NCI-H2227 (cell line): ENCODE measurements at regions not wholly inside any gene's neighbourhood (a gene's known extent, or its start where the extent isn't known, plus 50 kb on each side); places are given as distances from the start of the nearest gene placed in this dataset.

Experiments
- DNase-seq: peaks from one replicate; lab custom pipeline; 2025; ENCODE audit not compliant: unreplicated experiment; lab: John Stamatoyannopoulos, UW

DNA sequence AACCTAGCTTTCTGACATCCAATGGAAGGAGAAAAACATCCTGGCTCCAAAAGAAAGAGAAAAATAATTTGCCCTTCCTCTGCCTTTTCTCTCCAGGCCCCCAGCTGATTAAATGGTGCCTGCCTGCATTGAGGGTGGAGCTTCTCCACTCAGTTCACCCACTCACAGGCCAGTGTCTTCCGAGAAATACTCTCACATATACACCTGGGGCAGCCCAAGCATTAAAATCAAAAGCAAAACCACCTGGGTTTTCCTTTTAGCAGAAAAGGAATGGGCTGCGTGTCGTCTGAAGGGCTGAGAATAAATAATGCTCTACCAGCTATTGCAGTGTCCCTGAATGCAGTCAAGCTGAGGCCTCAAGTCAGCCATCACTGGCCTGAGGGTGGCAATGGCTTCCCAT, 1143.8 kb upstream of the TENM4 start:
- DNase-seq: no peak

DNA sequence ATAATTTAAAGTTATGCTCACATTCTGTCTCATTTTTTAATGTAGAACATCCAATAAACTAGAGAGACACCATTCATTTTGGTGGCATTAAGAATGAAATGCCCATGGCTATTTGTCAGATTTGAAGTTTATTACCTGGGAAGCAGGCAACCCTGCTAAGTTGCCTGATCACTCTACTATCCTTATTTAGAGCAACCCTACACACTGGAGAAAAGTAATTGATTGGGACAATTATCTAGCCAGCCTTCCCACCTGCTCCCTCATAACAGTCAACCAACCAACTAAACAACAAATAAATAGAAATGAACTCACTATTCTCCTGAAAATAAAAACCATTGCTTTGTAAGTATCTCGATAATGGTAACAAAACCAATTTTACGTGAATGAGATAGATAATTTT, 1129.0 kb upstream of the TENM4 start:
- no peak for DNase-seq

DNA sequence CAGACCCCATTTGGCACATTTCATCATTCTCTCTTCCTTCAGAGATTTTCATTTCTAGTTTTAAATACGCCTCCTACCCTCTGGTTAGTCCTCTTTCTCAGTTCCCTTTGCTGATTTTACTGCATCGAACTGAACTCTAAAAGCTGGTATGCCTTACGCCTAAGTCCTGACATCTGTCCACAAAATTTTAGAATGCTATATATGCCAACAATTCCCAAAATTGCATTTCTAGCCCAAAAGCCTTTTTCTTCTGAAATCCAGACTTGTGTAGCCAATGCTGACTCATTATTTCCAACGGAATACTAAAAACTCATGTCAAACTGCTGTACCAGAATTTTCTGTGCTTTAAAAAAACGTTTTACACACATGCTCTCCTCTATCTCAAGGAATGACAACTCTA, 1124.4 kb upstream of the TENM4 start:
- no peak for DNase-seq

DNA sequence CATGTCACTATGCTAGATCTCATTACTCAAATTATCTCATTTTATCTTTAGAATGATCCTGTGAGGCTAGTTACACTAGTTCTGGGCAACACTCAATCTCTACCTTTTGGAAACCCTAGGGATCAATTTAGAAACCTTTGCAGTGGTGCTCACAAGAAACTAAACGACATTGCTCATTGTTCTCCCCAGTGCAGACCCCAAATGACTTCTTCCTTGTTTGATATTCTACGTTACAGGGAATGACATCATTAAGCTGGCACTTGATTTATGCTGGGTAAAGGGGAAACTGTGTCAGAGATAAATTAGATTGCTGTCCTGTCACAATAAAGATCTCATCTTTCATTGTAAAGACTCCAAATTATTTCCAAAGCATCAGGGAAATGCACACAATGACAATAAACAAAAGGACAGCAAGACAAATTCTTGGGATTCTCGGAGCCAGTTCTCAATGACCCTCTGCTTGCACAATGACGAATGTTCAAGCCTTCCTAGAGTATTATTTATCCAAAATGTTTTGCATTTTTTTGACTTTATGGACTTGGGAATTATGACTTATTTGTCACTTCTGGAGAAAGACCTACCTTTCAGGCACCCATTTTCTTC, 1121.8 kb upstream of the TENM4 start:
- DNase-seq: no peak

DNA sequence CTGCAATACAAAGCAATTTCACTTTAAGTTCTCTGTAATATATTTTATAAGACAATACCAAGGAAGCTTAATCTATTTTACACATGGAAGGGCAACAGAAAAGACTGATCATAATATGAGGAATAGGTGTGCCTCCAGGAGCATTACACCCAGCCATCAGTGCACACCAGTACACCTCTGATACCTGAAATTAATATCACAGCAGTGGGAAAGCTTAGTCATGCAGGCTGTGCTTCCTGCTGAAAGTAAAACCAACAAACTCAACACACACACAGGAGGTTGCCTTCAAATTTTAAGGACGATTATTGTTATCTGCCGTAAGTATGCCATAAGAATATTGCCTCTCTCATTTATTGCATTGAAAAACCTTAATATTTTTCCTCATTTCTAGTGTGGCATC, 1119.1 kb upstream of the TENM4 start:
- no peak for DNase-seq

DNA sequence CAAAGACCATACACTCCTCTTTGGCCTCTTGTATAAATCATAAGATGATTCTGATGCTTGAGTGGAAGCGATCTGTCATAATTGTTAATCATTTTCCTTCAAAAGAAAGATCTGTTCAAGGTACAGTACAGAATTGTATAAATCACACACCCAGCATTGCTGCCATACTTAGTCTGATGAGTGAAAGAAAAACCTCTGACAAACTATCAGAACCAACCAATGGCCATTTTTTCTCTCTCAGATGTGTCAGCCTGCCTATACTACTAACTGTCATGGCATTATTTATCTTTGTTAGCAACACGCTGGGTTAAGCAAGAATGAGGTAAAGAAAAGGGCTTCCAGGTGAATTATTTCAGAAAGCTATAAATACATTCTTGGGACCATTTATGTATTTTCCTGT, 1112.7 kb upstream of the TENM4 start:
- DNase-seq: no peak

DNA sequence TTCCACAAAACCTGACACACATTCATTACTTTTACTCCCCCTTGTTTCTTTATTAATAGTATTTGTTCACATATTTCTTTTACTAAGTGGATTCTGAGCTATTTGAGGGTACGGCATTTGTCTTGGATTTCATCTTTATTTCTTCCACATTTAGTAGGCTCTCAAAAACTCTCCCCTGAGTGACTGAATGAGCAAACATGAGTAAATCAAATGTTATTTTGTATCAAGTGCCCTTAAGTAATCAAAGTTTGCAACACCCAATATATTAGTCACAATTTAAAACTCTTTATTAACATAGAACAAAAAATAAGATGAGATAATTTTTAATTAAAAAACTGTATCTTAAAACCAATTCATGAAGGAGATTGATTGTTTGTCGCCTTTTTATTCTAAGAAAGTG, 1101.9 kb upstream of the TENM4 start:
- no peak for DNase-seq

DNA sequence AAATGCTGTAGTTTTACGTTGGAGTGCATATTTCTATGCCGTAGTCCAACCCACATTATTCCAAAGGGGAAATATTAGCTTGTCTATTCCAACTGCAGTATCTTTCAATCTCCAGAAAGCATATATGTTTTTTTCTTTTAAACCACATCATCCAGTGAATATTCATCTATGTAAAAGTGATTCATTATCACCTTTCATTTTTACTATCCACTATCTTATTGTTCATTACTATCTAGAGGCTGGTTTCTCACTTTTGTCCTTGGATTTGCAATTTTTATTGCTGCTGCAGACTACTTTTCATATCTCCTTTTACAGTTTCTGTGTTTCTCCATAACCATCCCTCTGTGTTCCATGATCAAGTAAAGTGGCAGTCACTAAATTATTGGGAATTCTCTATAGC, 1097.2 kb upstream of the TENM4 start:
- no peak for DNase-seq

DNA sequence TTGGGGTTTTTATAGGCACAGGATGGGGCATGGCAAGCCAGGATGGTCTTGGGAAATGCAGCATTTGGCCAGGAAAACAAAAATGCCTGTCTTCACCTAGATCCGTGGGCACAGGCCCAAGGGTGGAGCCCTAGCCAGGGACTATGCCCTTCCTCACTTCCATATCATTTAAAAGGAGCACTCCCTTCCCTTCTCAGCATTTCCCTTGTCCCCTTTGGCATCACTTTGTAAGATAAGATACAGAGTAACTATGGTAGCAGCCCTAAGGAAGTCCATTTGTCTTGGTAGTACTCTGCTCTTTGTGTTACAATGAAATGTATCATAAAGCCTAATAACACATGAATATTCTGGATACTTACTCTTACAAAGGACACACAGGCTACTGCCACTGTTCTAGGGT, 1092.6 kb upstream of the TENM4 start:
- DNase-seq: no peak

DNA sequence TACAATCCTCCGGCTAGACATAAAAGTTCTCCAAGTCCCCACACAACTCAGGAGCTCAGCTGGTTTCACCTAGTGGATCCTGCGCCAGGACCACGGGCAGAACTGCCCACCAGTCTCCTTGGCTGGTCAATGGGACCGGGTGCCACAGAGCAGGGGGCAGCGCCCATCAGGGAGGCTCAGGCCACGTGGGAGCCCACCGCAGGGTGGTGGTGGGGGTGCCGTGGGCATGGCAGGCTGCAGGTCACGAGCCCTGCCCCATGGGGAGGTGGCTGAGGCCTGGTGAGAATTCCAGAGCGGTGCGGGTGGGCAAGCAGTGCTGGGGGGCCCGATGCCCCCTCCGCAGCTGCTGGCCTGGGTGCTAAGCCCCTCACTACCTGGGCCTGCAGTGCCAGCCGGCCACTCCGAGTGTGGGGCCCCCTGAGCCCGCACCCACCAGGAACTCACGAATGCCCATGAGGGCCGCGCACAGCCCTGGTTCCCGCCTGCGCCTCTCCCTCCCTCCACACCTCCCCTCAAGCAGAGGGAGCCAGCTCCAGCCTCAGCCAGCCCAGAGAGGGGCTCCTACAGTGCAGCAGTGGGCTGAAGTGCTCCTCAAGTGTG, 1091.9 kb upstream of the TENM4 start:
- DNase-seq: no peak

DNA sequence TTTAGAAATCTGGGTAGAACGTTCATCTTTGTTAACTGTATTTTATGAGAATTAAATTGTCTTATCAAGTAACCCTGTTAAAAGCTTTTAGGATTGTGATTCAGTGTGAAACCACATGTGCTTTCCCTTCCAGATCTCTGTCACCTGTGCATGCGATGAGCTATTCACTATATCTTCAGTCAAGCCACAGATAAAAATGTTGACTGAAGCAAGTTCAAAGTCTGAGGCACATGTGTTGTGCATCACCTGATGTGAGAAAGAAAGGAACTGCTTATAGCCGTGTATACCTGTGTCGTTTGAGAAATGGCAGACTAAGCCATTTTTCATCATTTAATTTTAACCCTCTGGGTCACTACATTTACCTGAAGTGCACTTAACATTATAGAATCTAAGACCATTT, 1088.9 kb upstream of the TENM4 start:
- DNase-seq: no peak

DNA sequence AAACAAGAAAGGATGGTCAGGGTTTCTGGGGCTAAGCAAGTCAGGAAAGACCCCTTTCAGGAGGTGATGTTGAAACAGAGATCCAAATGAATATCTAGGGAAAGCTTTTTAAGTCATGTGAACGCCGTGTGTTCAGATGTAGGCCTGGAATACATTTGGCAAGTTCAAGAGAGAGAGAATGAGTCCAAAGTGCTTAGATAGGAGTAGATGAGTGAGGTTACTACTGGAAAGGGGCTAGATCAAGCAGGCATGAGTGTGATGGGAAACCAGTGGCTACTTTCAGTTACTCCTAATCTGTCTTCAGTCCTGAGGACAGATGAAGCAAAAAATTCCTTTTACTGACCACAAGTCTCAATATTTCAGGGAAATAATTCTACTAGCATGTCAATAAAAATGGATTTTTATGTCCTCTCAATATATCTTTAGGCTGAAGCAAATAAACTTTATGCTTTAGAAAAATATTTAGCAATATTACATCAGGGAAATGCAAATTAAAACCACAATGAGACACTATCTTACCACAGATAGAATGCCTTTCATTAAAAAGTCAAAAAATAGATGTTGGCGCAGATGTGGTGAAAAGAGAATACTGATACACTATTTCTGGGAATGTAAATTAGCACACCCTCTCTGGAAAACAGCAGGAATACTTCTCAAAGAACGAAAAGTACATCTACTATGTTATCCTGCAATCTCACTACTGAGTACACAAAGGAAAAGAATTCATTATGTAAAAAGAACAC, 1085.0 kb upstream of the TENM4 start:
- DNase-seq: no peak

DNA sequence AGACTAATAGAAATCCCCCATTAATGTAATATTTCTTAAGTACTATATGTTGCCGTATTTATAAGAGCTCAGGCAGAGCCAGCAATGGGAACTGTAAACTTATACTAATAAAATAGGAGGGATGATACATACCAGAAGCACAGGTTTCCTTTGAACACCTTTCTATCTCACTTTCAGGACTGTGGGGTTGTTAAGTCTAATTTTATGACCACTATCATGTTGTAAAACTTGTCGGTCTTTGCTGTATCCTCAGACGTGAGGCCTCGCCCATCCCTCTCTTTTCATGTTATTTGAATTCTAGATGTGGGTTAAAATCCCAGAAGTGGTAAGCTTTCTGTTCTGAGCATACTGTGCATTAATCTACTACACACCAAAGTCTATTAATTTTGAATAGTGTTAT, 1083.5 kb upstream of the TENM4 start:
- no peak for DNase-seq

DNA sequence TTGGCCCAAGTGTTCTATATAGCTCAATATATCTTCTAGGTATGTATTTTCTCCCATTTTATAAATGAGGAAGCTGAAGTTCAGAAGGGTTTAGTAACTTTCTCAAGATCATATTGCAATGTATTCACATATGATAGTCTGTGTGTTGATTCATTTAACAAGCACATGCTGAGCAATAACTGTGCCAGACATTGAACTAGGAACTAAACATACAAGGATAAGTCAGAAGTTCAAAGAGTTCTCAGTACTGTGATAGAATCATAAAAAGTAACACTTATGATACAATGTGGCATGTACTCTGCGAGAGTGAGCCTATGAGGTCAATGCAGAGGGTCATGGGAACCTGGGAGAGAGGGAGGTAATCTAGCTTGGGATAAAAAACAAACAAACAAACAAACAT, 1082.2 kb upstream of the TENM4 start:
- DNase-seq: no peak

DNA sequence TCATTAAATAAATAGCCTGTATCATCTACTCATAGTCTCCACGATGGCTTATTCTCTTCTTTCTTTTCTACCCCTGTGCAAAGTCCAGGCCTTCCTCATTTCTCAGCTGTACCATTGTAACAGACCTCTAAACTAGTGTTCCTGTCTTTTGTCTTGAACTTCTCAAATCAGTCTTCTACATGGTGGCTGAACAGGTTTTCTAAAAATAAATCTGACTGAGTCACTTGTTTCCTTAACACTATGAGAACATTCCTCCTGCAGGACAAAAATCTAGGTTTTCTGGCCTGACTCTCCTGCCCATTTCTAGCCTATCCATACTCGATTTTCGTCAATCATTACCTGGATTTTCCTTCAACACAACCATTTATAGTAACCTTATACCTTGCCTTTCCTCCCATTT, 1080.8 kb upstream of the TENM4 start:
- DNase-seq: no peak

DNA sequence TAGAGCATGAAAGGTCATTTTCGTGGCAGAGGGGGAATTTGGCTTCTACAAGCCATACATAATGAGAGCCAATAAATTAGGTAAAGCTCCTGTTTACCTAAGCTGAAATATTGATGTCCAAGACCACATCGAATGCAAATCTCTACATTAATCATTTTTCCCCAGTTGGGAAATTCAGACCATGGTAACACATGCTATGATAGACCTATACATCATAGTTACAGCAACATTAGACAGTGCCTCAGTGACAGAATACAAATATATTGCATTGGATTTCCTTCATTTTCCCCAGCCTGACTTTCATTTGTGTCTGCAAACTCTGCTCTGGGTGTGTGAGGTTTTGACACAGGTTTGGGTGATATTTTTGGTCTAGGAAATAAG, 1079.7 kb upstream of the TENM4 start:
- no peak for DNase-seq

DNA sequence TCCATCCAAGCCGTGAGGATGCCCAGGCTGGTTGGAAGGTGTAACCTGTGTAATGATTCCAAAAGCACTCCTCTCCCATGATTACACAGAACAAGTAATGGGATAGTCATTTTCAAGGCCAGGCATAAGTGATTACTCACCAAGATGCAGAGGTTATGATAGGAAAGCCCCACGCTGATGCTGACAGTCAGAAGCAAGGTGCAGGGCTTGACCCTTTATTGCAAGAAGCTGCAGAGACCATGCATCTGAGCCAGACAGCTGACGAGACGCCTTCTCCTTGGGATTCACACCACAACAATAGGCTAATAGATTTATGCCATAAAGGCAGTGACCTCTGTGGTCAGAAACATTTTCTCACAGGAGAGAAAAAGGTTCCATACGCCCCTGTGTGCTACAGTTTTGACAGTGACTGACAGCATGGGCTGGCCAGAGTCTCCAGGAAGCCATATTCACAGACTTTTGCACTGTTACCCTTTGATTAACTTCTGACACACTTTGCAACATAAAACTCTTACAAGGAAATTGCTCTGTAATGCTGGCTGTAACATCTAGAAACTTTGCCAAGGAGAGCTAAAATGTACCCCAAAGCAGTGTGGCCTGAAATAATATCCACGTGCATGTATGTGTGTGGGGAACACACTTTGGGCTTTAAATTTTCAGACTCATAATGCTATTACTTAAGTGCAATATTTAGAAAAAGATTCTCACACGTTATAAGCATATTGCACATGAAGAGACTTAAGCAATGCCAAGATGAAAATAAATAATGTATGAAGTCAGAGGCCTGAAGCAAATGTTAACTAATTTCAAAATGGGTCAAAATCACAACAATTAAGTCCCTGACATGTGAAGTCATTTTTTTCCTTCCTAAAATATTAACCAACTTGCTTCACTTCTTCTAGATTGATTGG, 1079.0 kb upstream of the TENM4 start:
- DNase-seq: no peak

DNA sequence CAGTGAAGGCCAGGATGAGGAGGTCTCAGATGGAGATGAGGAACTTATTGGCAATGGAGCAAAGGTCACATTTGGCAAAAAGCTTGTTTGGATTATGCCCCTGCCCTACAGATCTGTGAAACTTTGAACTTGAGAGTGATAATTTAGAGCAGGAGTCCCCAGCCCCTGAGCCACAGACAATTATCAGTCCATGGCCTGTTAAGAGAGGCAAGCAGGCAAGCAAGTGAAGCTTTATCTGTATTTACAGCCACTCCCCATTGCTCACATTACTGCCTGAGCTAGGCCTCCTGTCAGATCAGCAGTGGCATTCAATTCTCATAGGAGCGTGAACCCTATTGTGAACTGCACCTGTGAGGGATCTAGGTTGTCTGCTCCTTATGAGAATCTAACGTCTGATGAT, 1076.9 kb upstream of the TENM4 start:
- DNase-seq: no peak

DNA sequence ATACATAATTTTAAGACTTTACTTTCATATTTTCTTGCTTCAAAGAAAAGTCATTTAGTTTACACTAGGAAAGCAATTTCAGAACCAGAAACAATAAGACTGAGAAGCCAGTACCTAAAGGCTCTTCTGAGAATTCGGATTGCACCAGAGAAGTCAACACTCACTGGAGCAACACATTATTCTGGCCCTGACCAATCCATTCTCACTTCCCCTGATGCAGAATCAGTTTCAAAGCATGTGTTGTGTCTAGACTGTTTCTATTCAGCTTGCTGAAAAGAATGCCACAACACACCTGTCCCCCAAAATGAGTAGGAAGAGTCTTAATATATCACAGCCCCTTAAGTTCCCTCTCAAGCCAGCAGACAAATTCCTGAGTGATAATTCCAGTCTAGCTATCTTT, 1074.3 kb upstream of the TENM4 start:
- no peak for DNase-seq

DNA sequence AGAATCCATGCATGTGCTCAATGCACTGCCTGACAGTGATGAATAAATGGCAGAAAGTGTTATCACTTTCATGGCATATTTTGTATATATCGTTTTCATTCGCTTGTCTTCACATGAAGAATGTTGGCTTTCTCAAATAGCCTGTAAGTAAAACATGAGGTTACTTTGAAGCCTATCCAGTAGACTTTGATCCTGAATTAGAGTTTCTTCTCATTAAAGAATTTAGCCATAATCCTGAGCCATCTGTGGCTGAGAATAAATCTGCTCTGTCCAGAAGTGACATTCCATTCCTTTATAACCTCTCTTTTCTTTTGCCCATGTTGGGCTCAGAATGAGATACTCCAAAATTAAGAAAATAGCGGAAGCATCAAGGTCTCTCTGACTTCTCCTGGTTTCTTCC, 1071.7 kb upstream of the TENM4 start:
- no peak for DNase-seq

DNA sequence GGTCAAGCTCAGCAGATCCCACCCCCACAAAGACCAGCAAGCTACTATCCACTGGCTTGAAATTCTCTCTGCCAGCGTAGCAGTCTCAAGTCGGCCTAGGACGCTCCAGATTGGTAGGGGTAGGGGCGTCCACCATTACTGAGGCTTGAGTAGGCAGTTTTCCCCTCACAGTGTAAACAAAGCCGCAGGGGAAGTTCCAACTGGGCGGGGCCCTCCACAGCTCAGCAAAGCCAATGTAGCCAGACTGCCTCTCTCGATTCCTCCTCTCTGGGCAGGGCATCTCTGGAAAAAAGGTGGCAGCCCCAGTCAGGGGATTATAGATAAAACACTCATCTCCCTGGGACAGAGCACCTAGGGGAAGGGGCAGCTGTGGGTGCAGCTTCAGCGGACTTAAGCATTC, 1064.9 kb upstream of the TENM4 start:
- no peak for DNase-seq

DNA sequence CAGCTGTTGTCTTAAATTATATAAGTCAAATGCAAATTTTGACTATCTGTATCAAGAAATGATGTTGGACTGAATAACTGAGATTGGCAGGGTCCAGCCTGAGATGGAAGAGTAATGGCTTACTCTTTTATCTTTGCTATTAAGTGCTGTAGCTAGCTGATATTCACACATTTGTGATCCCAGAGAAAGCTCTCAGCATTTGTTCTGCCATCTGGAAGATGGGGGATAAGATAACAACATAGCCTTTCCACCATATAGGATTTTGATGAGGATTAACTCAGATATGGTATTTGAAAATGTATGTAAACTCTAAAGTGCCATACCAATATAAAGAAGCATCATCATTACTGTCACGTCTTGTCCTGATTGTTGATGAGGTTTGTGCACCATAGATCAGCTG, 1063.2 kb upstream of the TENM4 start:
- DNase-seq: no peak
